SK-N-SH (cell line): ENCODE measurements at regions not wholly inside any gene's neighbourhood (a gene's known extent, or its start where the extent isn't known, plus 50 kb on each side); places are given as distances from the start of the nearest gene placed in this dataset.

Experiments used
- CHD2 ChIP-seq: fragments of 150-350 bp; IDR thresholded peaks from 2 replicates; pipeline ENCODE4 v1.6.1; 2018; ENCODE audit warnings: low read length; ENCODE audit not compliant: partially characterized antibody
- EP300 ChIP-seq, 2 experiments: IDR thresholded peaks; 2 replicates each; pipeline versions ENCODE4 v1.4.0 to v1.6.1; 2012; ENCODE audit warnings: borderline replicate concordance in 1 of 2, low read depth in 1 of 2, low read length in 1 of 2
- FOXM1 ChIP-seq: IDR thresholded peaks from 2 replicates; pipeline ENCODE4 v1.4.0; 2012; ENCODE audit warnings: low read depth, mild to moderate bottlenecking
- SIN3A ChIP-seq: IDR thresholded peaks from 2 replicates; pipeline ENCODE4 v1.6.1; 2012; ENCODE audit warnings: low read depth, mild to moderate bottlenecking, low read length, moderate library complexity, borderline replicate concordance
- TAF1 ChIP-seq: IDR thresholded peaks from 2 replicates; pipeline ENCODE4 v1.6.1; 2012; ENCODE audit warnings: low read depth, mild to moderate bottlenecking, low read length, moderate library complexity, borderline replicate concordance
- TF ChIP-seq, protein P1 (sequence below): fragments of 200-600 bp; sonication (generic); IDR thresholded peaks from 2 replicates; pipeline ENCODE4 v1.6.1; 2017; ENCODE audit warnings: antibody characterized with exemption, mild to moderate bottlenecking, moderate library complexity
- TF ChIP-seq, protein P2 (sequence below): fragments of 150-350 bp; IDR thresholded peaks from 2 replicates; pipeline ENCODE4 v1.6.1; 2016; ENCODE audit warnings: mild to moderate bottlenecking, low read depth, low read length
- TF ChIP-seq, protein P3 (sequence below): IDR thresholded peaks from 2 replicates; pipeline ENCODE4; 2012
- TF ChIP-seq, protein P4 (sequence below): IDR thresholded peaks from 2 replicates; pipeline ENCODE4 v1.4.0; 2012; ENCODE audit warnings: low read depth

DNA sequence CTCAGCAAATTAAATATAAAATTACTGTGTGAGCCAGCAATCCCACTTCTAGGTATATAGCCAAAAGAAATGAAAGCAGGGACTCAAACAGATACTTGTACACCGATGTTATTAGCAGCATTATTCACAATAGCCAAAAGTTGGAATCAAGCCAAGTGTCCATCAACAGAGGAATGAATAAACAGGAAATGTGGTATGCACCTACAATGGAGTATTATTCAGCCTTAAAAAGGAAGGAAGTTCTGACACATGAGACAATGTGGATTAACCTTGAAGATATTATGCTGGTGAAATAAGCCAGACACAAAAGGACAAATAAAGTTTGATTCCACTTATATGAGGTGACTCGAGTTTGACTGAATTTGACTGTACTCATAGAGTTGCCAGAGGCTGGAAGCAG lies 108.3 kb upstream of the DUSP21 start:
- TF ChIP-seq CHD2 (no peak), FOXM1 (no peak), EP300 (IDR thresholded peaks at IDR 0.05; ENCODE audit: borderline replicate concordance in 1 of 2, low read depth in 1 of 2, low read length in 1 of 2) (no peak), TAF1 (no peak), SIN3A (no peak)
- TF ChIP-seq, protein P1, sequence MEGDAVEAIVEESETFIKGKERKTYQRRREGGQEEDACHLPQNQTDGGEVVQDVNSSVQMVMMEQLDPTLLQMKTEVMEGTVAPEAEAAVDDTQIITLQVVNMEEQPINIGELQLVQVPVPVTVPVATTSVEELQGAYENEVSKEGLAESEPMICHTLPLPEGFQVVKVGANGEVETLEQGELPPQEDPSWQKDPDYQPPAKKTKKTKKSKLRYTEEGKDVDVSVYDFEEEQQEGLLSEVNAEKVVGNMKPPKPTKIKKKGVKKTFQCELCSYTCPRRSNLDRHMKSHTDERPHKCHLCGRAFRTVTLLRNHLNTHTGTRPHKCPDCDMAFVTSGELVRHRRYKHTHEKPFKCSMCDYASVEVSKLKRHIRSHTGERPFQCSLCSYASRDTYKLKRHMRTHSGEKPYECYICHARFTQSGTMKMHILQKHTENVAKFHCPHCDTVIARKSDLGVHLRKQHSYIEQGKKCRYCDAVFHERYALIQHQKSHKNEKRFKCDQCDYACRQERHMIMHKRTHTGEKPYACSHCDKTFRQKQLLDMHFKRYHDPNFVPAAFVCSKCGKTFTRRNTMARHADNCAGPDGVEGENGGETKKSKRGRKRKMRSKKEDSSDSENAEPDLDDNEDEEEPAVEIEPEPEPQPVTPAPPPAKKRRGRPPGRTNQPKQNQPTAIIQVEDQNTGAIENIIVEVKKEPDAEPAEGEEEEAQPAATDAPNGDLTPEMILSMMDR: no peak
- TF ChIP-seq, protein P2, sequence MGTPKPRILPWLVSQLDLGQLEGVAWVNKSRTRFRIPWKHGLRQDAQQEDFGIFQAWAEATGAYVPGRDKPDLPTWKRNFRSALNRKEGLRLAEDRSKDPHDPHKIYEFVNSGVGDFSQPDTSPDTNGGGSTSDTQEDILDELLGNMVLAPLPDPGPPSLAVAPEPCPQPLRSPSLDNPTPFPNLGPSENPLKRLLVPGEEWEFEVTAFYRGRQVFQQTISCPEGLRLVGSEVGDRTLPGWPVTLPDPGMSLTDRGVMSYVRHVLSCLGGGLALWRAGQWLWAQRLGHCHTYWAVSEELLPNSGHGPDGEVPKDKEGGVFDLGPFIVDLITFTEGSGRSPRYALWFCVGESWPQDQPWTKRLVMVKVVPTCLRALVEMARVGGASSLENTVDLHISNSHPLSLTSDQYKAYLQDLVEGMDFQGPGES: no peak
- TF ChIP-seq, protein P3, sequence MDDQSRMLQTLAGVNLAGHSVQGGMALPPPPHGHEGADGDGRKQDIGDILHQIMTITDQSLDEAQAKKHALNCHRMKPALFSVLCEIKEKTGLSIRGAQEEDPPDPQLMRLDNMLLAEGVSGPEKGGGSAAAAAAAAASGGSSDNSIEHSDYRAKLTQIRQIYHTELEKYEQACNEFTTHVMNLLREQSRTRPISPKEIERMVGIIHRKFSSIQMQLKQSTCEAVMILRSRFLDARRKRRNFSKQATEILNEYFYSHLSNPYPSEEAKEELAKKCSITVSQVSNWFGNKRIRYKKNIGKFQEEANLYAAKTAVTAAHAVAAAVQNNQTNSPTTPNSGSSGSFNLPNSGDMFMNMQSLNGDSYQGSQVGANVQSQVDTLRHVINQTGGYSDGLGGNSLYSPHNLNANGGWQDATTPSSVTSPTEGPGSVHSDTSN: no peak
- TF ChIP-seq, protein P4, sequence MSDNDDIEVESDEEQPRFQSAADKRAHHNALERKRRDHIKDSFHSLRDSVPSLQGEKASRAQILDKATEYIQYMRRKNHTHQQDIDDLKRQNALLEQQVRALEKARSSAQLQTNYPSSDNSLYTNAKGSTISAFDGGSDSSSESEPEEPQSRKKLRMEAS: no peak
